CD14-positive monocyte (primary cell): ENCODE measurements at regions not wholly inside any gene's neighbourhood (a gene's known extent, or its start where the extent isn't known, plus 50 kb on each side); places are given as distances from the start of the nearest gene placed in this dataset.

Experiments
- DNase-seq, 3 donors: peaks; one replicate each; pipeline ENCODE4 v3.0.0-alpha.2; 2011 to 2022
- H2AFZ ChIP-seq: 2 replicates; pipeline ENCODE4 v1.6.0; 2012; ENCODE audit warnings: mild to moderate bottlenecking, low read depth, low read length, inconsistent platforms; ENCODE audit not compliant: insufficient read depth, poor library complexity, severe bottlenecking
- H3K27ac ChIP-seq, 2 donors: 1 replicate in 1 of 2; 2 replicates in 1 of 2; pipeline ENCODE4 v1.5.1; 2012 to 2013; ENCODE audit warnings: low read length in 2 of 2, control low read depth in 1 of 2, inconsistent platforms in 1 of 2, low read depth in 1 of 2, mild to moderate bottlenecking in 1 of 2
- H3K27me3 ChIP-seq, 2 donors: one replicate each; pipeline versions ENCODE4 v1.6.0 to v1.6.1; 2011 to 2013; ENCODE audit warnings: low read length in 2 of 2; ENCODE audit not compliant: control insufficient read depth in 2 of 2, insufficient read depth in 2 of 2
- H3K36me3 ChIP-seq, 2 donors: replicated peaks in 1 of 2; 1 replicate in 1 of 2; 2 replicates in 1 of 2; pipeline versions ENCODE4 v1.5.1 to v1.6.1; 2012 to 2013; ENCODE audit warnings: low read length in 2 of 2, control low read depth in 1 of 2, inconsistent platforms in 1 of 2, mild to moderate bottlenecking in 1 of 2; ENCODE audit not compliant: insufficient read depth in 2 of 2, control insufficient read depth in 1 of 2
- H3K4me1 ChIP-seq, 2 donors: 1 replicate in 1 of 2; 2 replicates in 1 of 2; pipeline versions ENCODE4 v1.5.1 to v1.6.1; 2012 to 2013; ENCODE audit warnings: low read length in 2 of 2, control low read depth in 1 of 2, inconsistent platforms in 1 of 2, mild to moderate bottlenecking in 1 of 2, moderate library complexity in 1 of 2; ENCODE audit not compliant: insufficient read depth in 2 of 2, control insufficient read depth in 1 of 2
- H3K4me2 ChIP-seq: replicated peaks from 2 replicates; pipeline ENCODE3; 2012; ENCODE audit warnings: low read length, moderate library complexity, mild to moderate bottlenecking; ENCODE audit not compliant: poor library complexity, severe bottlenecking; ENCODE audit errors: extremely low read depth
- H3K4me3 ChIP-seq, 3 experiments: fragments of 200-600 bp in 1 of 3; sonication (generic) in 1 of 3; replicated peaks in 1 of 3; 1 replicate in 2 of 3; 2 replicates in 1 of 3; pipeline ENCODE4 v1.5.1; 2011 to 2013; ENCODE audit warnings: low read length in 3 of 3, mild to moderate bottlenecking in 3 of 3, control low read depth in 2 of 3, low read depth in 2 of 3, inconsistent platforms in 1 of 3, moderate library complexity in 1 of 3
- H3K79me2 ChIP-seq: 2 replicates; pipeline ENCODE4 v1.6.0; 2012; ENCODE audit warnings: mild to moderate bottlenecking, control low read depth, inconsistent platforms, low read length, moderate library complexity; ENCODE audit not compliant: insufficient read depth
- H3K9ac ChIP-seq: 2 replicates; pipeline ENCODE4 v1.6.0; 2017; ENCODE audit warnings: low read length, mild to moderate bottlenecking; ENCODE audit not compliant: insufficient read depth, poor library complexity, severe bottlenecking
- H3K9me3 ChIP-seq, 2 donors: replicated peaks in 1 of 2; 1 replicate in 1 of 2; 2 replicates in 1 of 2; pipeline versions ENCODE4 v1.5.1 to v1.6.1; 2012 to 2013; ENCODE audit warnings: low read length in 2 of 2, control low read depth in 1 of 2; ENCODE audit not compliant: control insufficient read depth in 1 of 2, insufficient read depth in 1 of 2
- H4K20me1 ChIP-seq: 2 replicates; pipeline ENCODE4 v1.6.0; 2012; ENCODE audit warnings: mild to moderate bottlenecking, low read length, control low read depth, moderate library complexity; ENCODE audit not compliant: insufficient read depth
- H3K27ac Mint-ChIP-seq, 7 donors: one replicate each; pipeline ENCODE4 v1.8.0; 2020; ENCODE audit warnings: mild to moderate bottlenecking in 7 of 7, mixed read lengths in 7 of 7, moderate library complexity in 6 of 7, inconsistent platforms in 2 of 7
- H3K27me3 Mint-ChIP-seq, 3 donors: one replicate each; pipeline ENCODE4 v1.8.0; 2021 to 2022; ENCODE audit warnings: low read depth in 3 of 3, mild to moderate bottlenecking in 3 of 3, mixed read lengths in 3 of 3, moderate library complexity in 3 of 3, inconsistent platforms in 1 of 3
- H3K36me3 Mint-ChIP-seq, 2 donors: one replicate each; pipeline ENCODE4 v1.8.0; 2020; ENCODE audit warnings: mixed read lengths in 2 of 2, inconsistent platforms in 1 of 2, mild to moderate bottlenecking in 1 of 2
- H3K4me1 Mint-ChIP-seq: one replicate; pipeline ENCODE4 v1.8.0; 2020; ENCODE audit warnings: mild to moderate bottlenecking, mixed read lengths
- H3K4me3 Mint-ChIP-seq, 2 donors: one replicate each; pipeline ENCODE4 v1.8.0; 2020; ENCODE audit warnings: mild to moderate bottlenecking in 2 of 2, mixed read lengths in 2 of 2, moderate library complexity in 1 of 2
- H3K9me3 Mint-ChIP-seq, 7 donors: one replicate each; pipeline ENCODE4 v1.8.0; 2020 to 2022; ENCODE audit warnings: mixed read lengths in 7 of 7, mild to moderate bottlenecking in 6 of 7, moderate library complexity in 6 of 7, inconsistent platforms in 2 of 7
- WGBS: methylation state at CpG from one replicate; pipeline ENCODE4 v1.1.5; 2013; ENCODE audit warnings: missing lambda C conversion rate; ENCODE audit not compliant: insufficient coverage; 5-methylcytosine and 5-hydroxymethylcytosine counted together
- intact Hi-C, 2 donors: fragments of 100-400 bp; cut with micrococcal nuclease; formaldehyde crosslinking; loops; one replicate each; pipeline versions ENCODE4 v1.15.0 to v1.15.1; 2023
- TF ChIP-seq, protein P1 (sequence below): fragments of 200-600 bp; IDR thresholded peaks from one replicate; pipeline ENCODE4 v1.8.0; 2022; ENCODE audit warnings: antibody characterized with exemption, mild to moderate bottlenecking

- Mint-ChIP-seq H3K27ac (no peak overlapping the region), H3K4me1 (no peaks in the 10 kb centered on the region), H3K27me3 (no peaks in the 10 kb centered on the region), H3K9me3 (peaks cover 0 to 1% (median 0%) of the 10 kb centered on the region in 7 donors), H3K36me3 (no peaks in the 10 kb centered on the region), H3K4me3 (no peak overlapping the region)
- Histone ChIP-seq H3K4me3 (no peak overlapping the region), H3K27ac (no peak overlapping the region), H3K79me2 (no peaks in the 10 kb centered on the region), H3K27me3 (no peaks in the 10 kb centered on the region), H3K9me3 (no peaks in the 10 kb centered on the region), H3K9ac (no peak overlapping the region), H4K20me1 (no peaks in the 10 kb centered on the region), H3K4me2 (no peak overlapping the region), H3K36me3 (no peaks in the 10 kb centered on the region), H3K4me1 (no peaks in the 10 kb centered on the region), H2AFZ (no peak overlapping the region)
- TF ChIP-seq, protein P1, sequence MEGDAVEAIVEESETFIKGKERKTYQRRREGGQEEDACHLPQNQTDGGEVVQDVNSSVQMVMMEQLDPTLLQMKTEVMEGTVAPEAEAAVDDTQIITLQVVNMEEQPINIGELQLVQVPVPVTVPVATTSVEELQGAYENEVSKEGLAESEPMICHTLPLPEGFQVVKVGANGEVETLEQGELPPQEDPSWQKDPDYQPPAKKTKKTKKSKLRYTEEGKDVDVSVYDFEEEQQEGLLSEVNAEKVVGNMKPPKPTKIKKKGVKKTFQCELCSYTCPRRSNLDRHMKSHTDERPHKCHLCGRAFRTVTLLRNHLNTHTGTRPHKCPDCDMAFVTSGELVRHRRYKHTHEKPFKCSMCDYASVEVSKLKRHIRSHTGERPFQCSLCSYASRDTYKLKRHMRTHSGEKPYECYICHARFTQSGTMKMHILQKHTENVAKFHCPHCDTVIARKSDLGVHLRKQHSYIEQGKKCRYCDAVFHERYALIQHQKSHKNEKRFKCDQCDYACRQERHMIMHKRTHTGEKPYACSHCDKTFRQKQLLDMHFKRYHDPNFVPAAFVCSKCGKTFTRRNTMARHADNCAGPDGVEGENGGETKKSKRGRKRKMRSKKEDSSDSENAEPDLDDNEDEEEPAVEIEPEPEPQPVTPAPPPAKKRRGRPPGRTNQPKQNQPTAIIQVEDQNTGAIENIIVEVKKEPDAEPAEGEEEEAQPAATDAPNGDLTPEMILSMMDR = no peak
- intact Hi-C loops = no loop called here
- DNase-seq = no peak
Observed at GRCh38 chr2:180177534-180177933, 170.4 kb upstream of the CWC22 start.

DNA sequence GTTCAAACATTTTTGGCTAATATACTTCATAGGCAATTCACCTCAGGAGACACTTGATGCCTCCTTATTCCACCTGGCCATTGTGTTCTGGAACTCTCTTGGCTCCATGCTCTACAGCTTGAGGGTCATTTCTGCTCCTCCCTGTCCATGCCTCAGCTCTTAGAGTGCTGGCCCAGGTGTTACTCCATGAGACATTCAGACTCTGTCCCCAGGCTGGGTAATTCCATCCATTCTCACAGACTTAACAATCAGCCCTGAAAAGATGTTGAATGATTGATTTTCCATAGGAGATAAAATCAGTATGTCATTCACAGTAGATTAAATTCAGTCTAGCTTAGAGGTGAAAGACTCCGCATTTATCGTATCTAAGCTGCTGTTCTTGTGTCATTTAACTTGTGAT, 168.6 kb upstream of the CWC22 start:
- no peak for DNase-seq
- Histone ChIP-seq H3K9me3 (no peaks in the 10 kb centered on the region), H4K20me1 (no peaks in the 10 kb centered on the region), H3K4me1 (no peaks in the 10 kb centered on the region), H3K9ac (no peak overlapping the region), H3K79me2 (no peaks in the 10 kb centered on the region), H3K36me3 (no peaks in the 10 kb centered on the region), H3K27ac (no peak overlapping the region), H2AFZ (no peak overlapping the region), H3K4me3 (no peak overlapping the region), H3K27me3 (no peaks in the 10 kb centered on the region), H3K4me2 (no peak overlapping the region)
- no CpG with 5 or more reads among the region's 2 CpGs for WGBS
- H3K4me1 Mint-ChIP-seq = no peaks in the 10 kb centered on the region
- H3K27me3 Mint-ChIP-seq = no peaks in the 10 kb centered on the region
- H3K9me3 Mint-ChIP-seq = peaks cover 0 to 3% (median 0%) of the 10 kb centered on the region in 7 donors
- no peaks in the 10 kb centered on the region for H3K36me3 Mint-ChIP-seq
- no peak overlapping the region for H3K27ac Mint-ChIP-seq
- intact Hi-C loops = no loop called here
- TF ChIP-seq, protein P1 = no peak
- no peak overlapping the region for H3K4me3 Mint-ChIP-seq
